T-helper 9 cell (primary cell): ENCODE measurements at regions not wholly inside any gene's neighbourhood (a gene's known extent, or its start where the extent isn't known, plus 50 kb on each side); places are given as distances from the start of the nearest gene placed in this dataset.
A peak's percentile ranks its signal among the peaks of the same experiment; 100 is the strongest.
"Not testable (repeated sequence)": the region's sequence is repeated elsewhere in the genome, so short reads cannot be mapped to it uniquely, and the experiment has no call there.

Experiments
- DNase-seq: peaks from one replicate; pipeline ENCODE4 v3.0.0-alpha.2; 2020

GRCh38 chrX:102784550-102784949, 64.0 kb downstream of the GPRASP3 start:
- DNase-seq = no peak

DNA sequence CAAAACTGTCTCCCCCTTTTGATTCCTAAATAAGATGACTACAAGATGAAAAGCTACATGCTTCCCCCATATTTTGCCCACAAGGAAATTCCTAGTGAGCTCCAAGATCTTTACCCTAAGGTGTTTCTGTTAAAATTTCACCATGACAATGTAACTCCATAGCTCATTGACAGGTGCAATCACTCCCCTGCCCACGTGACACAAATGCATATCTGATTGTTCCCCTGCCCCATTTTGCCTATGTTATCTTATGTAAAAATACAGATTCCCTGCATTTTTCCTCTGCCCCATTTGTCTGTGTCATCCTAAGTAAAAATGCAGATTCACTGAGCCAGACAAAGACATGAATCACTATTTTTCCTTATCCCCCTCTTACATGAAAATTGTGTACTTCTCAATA, 66.7 kb downstream of the GPRASP3 start:
- DNase-seq = no peak

DNA sequence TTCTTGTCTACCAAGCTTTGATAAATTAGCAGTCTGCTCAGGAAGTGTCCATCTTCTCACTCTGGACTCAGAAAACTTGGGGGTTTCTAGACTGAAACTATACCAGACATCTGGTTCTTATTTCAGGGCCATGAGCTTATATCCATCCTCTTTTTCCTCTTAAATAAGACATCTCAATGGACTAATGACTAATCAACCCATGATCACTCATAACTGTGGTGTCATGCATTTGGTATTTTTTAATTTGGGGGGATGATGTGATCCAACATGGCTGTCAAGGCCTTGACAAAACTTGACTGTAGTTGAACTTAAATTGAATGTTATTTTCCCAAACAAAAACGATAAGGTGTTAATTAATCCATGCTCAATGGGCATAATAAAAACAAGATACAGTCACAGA, 87.8 kb downstream of the GPRASP3 start:
- no peak for DNase-seq

DNA sequence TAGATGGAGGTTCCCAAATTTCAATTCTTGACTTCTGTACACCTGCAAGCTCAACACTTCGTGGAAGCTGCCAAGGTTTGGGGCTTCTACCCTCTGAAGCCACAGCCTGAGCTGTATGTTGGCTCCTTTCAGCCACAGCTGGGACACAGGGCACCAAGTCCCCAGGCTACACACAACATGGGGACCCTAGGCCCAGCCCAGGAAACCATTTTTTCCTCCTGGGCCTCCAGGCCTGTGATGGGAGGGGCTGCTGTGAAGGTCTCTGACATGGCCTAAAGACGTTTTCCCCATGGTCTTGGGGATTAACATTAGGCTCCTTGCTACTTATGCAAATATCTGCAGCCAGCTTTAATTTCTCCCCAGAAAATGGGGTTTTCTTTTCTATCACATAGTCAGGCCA, 97.7 kb downstream of the GPRASP3 start:
- DNase-seq = not testable (repeated sequence)

- no peak for DNase-seq
These were observed 104.4 kb upstream of the RAB40AL start for GRCh38 chrX:102832661-102833060.

- no peak for DNase-seq
These were observed 103.9 kb upstream of the RAB40AL start for GRCh38 chrX:102833136-102833535.

- no peak for DNase-seq
These were observed 101.4 kb upstream of the RAB40AL start for GRCh38 chrX:102835504-102836146.

DNA sequence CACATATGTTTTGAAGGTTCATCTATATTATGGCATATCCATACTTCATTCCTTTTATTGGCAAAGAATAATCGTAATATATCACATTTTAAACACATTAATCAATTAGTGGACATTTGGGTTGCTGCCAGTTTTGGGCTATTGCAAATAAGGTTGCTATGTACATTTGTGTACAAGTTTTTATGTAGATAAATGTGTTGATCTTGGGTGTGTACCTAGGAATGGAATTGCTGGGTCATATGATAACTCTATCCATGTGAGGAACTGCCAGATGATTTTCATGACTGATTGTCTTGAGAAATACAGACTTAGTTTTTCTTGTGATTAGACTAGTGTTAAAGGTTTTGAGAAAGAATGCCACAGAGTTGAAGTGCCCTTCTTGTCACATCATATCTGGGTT, 99.2 kb upstream of the RAB40AL start:
- DNase-seq = no peak

- DNase-seq = no peak
These were observed 96.0 kb upstream of the RAB40AL start for GRCh38 chrX:102840871-102841705.

DNA sequence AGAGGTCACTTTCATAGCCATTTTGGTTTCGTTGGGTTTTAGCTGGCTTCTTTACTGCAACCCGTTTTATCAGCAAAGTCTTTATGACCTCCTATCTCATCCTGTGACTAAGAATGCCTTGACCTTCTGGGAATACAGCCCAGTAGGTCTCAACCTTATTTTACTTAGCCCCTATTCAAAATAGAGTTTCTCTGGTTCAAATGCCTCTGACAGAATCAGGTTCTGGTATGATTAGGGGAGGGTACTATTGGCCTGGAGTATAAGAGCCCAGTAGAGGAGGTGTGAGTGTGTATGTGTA, 95.4 kb upstream of the RAB40AL start:
- DNase-seq = no peak

DNA sequence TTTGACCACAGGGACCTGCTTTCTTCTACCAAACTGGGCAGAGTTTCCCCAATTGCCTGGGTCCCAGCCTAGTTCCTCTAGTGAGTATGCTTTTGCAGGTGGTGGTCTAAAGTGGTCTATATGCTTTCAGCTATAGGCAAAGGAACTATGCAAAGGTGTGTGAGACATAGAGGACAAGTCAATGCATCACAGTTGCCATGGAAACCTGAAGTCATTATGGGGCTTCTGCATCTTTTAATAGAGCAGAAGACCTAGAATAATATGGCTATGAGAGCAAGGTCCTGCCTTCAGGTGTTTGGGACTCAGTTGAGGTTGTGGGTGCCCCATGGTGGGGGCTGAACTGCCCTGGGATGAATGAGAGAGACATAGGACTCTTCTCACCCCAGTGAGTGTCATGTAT, 92.1 kb upstream of the RAB40AL start:
- no peak for DNase-seq

DNA sequence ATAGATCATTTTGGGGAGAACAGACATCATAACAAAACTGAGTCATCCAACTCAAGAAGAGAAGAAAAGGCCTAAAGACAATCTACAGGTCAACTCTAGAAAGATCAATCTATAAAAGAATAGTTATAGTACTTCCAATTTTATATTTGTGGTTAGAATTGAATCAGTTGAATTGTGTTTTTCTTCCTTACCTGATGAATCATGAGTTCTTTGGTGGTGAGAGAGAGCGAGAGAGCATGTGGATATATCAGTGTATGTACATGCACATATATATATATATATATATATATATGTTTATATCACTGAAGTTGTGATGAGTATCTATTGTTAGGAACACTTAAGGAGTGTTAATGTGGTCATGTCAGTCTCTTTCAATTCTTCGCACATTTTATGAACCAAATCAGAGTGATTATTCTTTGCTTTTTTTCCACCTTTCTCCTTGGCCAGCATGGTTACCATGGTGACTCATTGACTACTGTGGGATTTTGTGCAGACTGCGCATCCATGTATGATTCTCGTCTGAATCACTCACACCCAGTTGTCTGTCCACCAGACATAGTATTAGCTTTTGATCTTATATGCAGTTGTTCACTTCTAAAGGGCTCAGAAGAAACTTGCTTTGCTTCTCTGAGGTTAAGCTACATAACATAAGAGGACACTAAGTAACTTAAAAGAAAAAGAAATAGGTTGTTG, 90.4 kb upstream of the RAB40AL start:
- DNase-seq = no peak

GRCh38 chrX:102847362-102847761, 89.7 kb upstream of the RAB40AL start:
- no peak for DNase-seq

GRCh38 chrX:102849396-102849795, 87.7 kb upstream of the RAB40AL start:
- no peak for DNase-seq

DNA sequence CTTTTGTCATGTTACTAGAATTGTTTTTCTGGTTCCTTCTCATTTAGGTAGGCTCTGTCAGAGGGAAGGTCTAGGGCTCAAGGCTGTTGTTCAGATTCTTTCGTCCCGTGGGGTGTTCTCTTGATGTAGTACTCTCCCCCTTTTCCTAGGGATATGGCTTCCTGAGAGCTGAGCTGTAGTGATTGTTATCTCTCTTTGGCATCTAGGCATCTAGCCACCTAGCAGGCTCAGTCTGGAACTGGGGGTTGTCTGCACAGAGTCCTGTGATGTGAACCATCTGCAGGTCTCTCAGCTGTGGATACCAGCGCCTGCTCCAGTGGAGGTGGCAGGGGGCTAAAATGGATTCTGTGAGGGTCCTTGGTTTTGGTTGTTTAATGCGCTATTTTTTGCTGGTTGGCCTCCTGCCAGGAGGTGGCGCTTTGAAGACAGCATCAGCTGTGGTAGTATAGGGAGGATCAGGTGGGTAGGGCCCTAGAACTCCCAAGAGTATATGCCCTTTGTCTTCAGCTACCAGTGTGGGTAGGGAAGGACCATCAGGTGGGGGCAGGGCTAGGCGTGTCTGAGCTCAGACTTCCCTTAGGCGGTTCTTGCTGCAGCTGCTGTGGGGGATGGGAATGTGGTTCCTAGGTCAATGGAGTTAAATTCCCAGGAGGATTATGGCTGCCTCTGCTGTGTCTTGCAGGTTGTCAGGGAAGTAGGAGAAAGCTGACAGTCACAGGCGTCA, 78.1 kb upstream of the RAB40AL start:
- DNase-seq = not testable (repeated sequence)

- DNase-seq = no peak
These were observed 77.6 kb upstream of the RAB40AL start for GRCh38 chrX:102859550-102859871.

DNA sequence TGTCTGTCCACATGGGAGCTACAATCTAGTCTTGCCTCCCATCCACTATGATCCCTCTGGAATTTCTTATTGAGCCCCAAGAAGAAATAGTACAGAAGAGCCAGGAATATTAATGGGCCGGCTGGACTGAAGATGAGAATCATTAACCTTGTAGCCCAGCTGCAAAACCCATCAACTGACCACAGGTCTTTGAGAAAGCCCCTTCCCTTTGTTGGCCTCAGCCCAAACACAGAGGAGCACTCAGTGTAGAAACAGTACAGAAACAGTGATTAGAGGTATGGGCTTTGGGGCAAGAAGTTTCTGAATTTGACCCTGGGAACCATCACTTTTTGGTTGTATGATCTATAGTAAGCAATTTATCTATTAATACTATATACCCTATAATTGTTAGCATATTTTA, 76.8 kb upstream of the RAB40AL start:
- DNase-seq = no peak

- peak; percentile 80 for DNase-seq
These were observed 73.3 kb upstream of the RAB40AL start for GRCh38 chrX:102863735-102864134.

- no peak for DNase-seq
These were observed 70.0 kb upstream of the RAB40AL start for GRCh38 chrX:102866981-102867656.

DNA sequence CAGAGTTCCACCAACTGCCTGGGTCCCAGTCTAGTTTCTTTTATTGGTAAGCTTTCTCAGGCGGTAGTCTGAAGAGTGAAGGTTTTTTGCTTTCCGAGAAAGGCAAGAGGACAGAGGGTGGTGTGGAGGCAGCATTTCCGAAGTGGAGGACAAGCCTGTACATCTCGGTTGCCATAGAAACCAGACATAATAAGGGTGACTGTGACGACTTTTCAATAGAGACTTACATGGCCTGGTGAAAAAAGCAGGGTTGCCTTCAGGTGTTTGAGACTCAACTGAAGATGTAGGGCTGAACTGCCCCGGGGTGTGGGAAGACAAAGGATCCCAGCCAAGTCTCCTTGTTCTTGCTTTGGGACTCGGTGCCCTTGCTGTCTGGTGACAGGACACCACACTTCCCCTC, 53.6 kb upstream of the RAB40AL start:
- DNase-seq = no peak
